GM23338 (cell line): ENCODE measurements at regions not wholly inside any gene's neighbourhood (a gene's known extent, or its start where the extent isn't known, plus 50 kb on each side); places are given as distances from the start of the nearest gene placed in this dataset.
A peak's percentile ranks its signal among the peaks of the same experiment; 100 is the strongest.

ENCODE experiments used
- ATAC-seq: fragments of 200-7000 bp; cut with Tn5 transposase; 3 replicates; pipeline ENCODE4 v1.9.1; 2020
- DNase-seq: peaks from one replicate; pipeline ENCODE4 v3.0.0-alpha.2; 2015; ENCODE audit warnings: low spot score
- H2AFZ ChIP-seq: fragments of 200-600 bp; sonication (generic); 2 replicates; pipeline ENCODE4 v1.8.0; 2016; ENCODE audit warnings: antibody characterized with exemption, mild to moderate bottlenecking, moderate library complexity
- H3F3A ChIP-seq: fragments of 200-600 bp; sonication (generic); replicated peaks from 2 replicates; pipeline ENCODE4 v1.8.0; 2017; ENCODE audit warnings: antibody characterized with exemption, mixed run types, low read depth
- H3K27ac ChIP-seq: fragments of 200-600 bp; sonication (generic); 2 replicates; pipeline ENCODE4 v1.6.1; 2016; ENCODE audit warnings: low read depth
- H3K27me3 ChIP-seq: fragments of 200-600 bp; sonication (generic); 2 replicates; pipeline ENCODE4 v1.8.0; 2016; ENCODE audit warnings: mild to moderate bottlenecking, mixed run types, moderate library complexity; ENCODE audit not compliant: insufficient read depth
- H3K36me3 ChIP-seq: fragments of 200-600 bp; sonication (generic); 2 replicates; pipeline ENCODE4 v1.8.0; 2016; ENCODE audit warnings: mild to moderate bottlenecking; ENCODE audit not compliant: insufficient read depth
- H3K4me1 ChIP-seq: fragments of 200-600 bp; sonication (generic); 2 replicates; pipeline ENCODE4 v1.8.0; 2016; ENCODE audit warnings: mild to moderate bottlenecking, moderate library complexity; ENCODE audit not compliant: insufficient read depth
- H3K4me2 ChIP-seq: fragments of 200-600 bp; sonication (generic); 2 replicates; pipeline ENCODE4 v1.7.1; 2017; ENCODE audit warnings: mixed run types
- H3K4me3 ChIP-seq: fragments of 200-600 bp; sonication (generic); 2 replicates; pipeline ENCODE4 v1.6.1; 2016; ENCODE audit warnings: mixed run types
- H3K79me2 ChIP-seq: fragments of 200-600 bp; sonication (generic); replicated peaks from 2 replicates; pipeline ENCODE4 v1.8.0; 2017; ENCODE audit warnings: mild to moderate bottlenecking; ENCODE audit not compliant: insufficient read depth
- H3K9me2 ChIP-seq: fragments of 200-600 bp; sonication (generic); 2 replicates; pipeline ENCODE4 v1.8.0; 2017; ENCODE audit not compliant: insufficient read depth
- H4K20me1 ChIP-seq: fragments of 200-600 bp; sonication (generic); replicated peaks from 2 replicates; pipeline ENCODE4 v1.8.0; 2017; ENCODE audit warnings: mild to moderate bottlenecking; ENCODE audit not compliant: insufficient read depth
- H3K27ac Mint-ChIP-seq: 2 replicates; pipeline ENCODE4 v1.8.0; 2020; ENCODE audit warnings: inconsistent platforms, mild to moderate bottlenecking, moderate library complexity, mixed read lengths
- H3K27me3 Mint-ChIP-seq: 3 replicates; pipeline ENCODE4 v1.8.0; 2022; ENCODE audit warnings: low read depth, mild to moderate bottlenecking, moderate library complexity, mixed read lengths, inconsistent platforms; ENCODE audit not compliant: insufficient read depth, poor library complexity
- H3K36me3 Mint-ChIP-seq: 3 replicates; pipeline ENCODE4 v1.8.0; 2021; ENCODE audit warnings: low read depth, mild to moderate bottlenecking, inconsistent platforms, moderate library complexity, mixed read lengths
- H3K4me1 Mint-ChIP-seq: 3 replicates; pipeline ENCODE4 v1.8.0; 2020; ENCODE audit warnings: mild to moderate bottlenecking, inconsistent platforms, mixed read lengths
- H3K4me3 Mint-ChIP-seq: 3 replicates; pipeline ENCODE4 v1.8.0; 2021; ENCODE audit warnings: moderate library complexity, mild to moderate bottlenecking, inconsistent platforms, mixed read lengths
- H3K9me3 Mint-ChIP-seq: 3 replicates; pipeline ENCODE4 v1.8.0; 2020; ENCODE audit warnings: moderate library complexity, mild to moderate bottlenecking, inconsistent platforms, mixed read lengths
- CREB1 ChIP-seq: fragments of 250-450 bp; sonication (Bioruptor Pico); IDR thresholded peaks from 2 replicates; pipeline ENCODE4 v1.5.0; 2020; ENCODE audit warnings: low read depth, mild to moderate bottlenecking, moderate library complexity
- CTCF ChIP-seq, 2 experiments: fragments of 200-600 bp in 1 of 2; sonication (generic) in 1 of 2; conservative IDR thresholded peaks; 2 replicates each; pipeline versions ENCODE4 v1.5.1 to v1.6.1; 2016 to 2017; ENCODE audit warnings: antibody characterized with exemption in 2 of 2, low read depth in 2 of 2, mild to moderate bottlenecking in 2 of 2, moderate library complexity in 1 of 2
- ETS1 ChIP-seq: IDR thresholded peaks from 2 replicates; pipeline ENCODE4 v1.6.1; 2016; ENCODE audit warnings: antibody characterized with exemption
- EZH2 ChIP-seq: fragments of 200-600 bp; sonication (generic); IDR thresholded peaks from one replicate; pipeline ENCODE4 v1.8.0; 2017; ENCODE audit warnings: antibody characterized with exemption, mild to moderate bottlenecking, low read depth; ENCODE audit not compliant: unreplicated experiment
- EZH2phosphoT487 ChIP-seq: fragments of 200-600 bp; sonication (generic); IDR thresholded peaks from one replicate; pipeline ENCODE4 v1.8.1; 2018; ENCODE audit warnings: antibody characterized with exemption; ENCODE audit not compliant: unreplicated experiment
- JUNB ChIP-seq: IDR thresholded peaks from one replicate; pipeline ENCODE4 v1.6.1; 2016; ENCODE audit warnings: antibody characterized with exemption; ENCODE audit not compliant: unreplicated experiment
- NANOG ChIP-seq: IDR thresholded peaks from 2 replicates; pipeline ENCODE4 v1.6.1; 2016; ENCODE audit warnings: antibody characterized with exemption, borderline replicate concordance
- POLR2AphosphoS5 ChIP-seq: IDR thresholded peaks from 2 replicates; pipeline ENCODE4 v1.6.1; 2016; ENCODE audit warnings: antibody characterized with exemption, low read depth
- REST ChIP-seq: IDR thresholded peaks from one replicate; pipeline ENCODE4 v1.6.1; 2018; ENCODE audit warnings: antibody characterized with exemption; ENCODE audit not compliant: unreplicated experiment
- STAT1 ChIP-seq: IDR thresholded peaks from one replicate; pipeline ENCODE4 v1.6.1; 2016; ENCODE audit warnings: antibody characterized with exemption; ENCODE audit not compliant: unreplicated experiment
- ZNF114 ChIP-seq: fragments of 250-450 bp; sonication (Bioruptor Pico); IDR thresholded peaks from 2 replicates; pipeline ENCODE4 v1.5.0; 2020; ENCODE audit warnings: mild to moderate bottlenecking, moderate library complexity
- ZNF331 ChIP-seq: fragments of 250-450 bp; sonication (Bioruptor Pico); IDR thresholded peaks from 2 replicates; pipeline ENCODE4 v1.5.0; 2020; ENCODE audit warnings: low read depth, mild to moderate bottlenecking, moderate library complexity

- H3K4me1 ChIP-seq = no peaks in the 10 kb centered on the region
- H3K27ac ChIP-seq = no peak overlapping the region
- H3K4me2 ChIP-seq = no peak overlapping the region
- no peak for DNase-seq
- no peaks in the 10 kb centered on the region for H3K36me3 ChIP-seq
- Mint-ChIP-seq H3K36me3 (no peaks in the 10 kb centered on the region), H3K27ac (no peak overlapping the region), H3K27me3 (no peaks in the 10 kb centered on the region), H3K9me3 (no peaks in the 10 kb centered on the region), H3K4me3 (no peak overlapping the region), H3K4me1 (no peaks in the 10 kb centered on the region)
- no peaks in the 10 kb centered on the region for H3K9me2 ChIP-seq
- H4K20me1 ChIP-seq = no peaks in the 10 kb centered on the region
- no peaks in the 10 kb centered on the region for H3K27me3 ChIP-seq
- no peaks in the 10 kb centered on the region for H3F3A ChIP-seq
- H3K79me2 ChIP-seq = no peaks in the 10 kb centered on the region
- no peak overlapping the region for H3K4me3 ChIP-seq
- TF ChIP-seq EZH2phosphoT487 (no peak), EZH2 (no peak), STAT1 (no peak), CTCF (conservative IDR thresholded peaks at IDR 0.05; ENCODE audit: low read depth in 2 of 2) (no peak), ETS1 (no peak), REST (no peak), POLR2AphosphoS5 (no peak)
- no peak for ATAC-seq
- H2AFZ ChIP-seq = peak overlapping the region; percentile 76; the same call in 1 of the 2 replicates
These were observed 261.6 kb downstream of the VPS13C start for GRCh38 chr15:61798631-61799030.

GRCh38 chr15:61796056-61796455 is 264.2 kb downstream of the VPS13C start:
- TF ChIP-seq ZNF331 (CRISPR knock-in tag) (no peak), REST (no peak), ETS1 (no peak), STAT1 (no peak), NANOG (no peak), JUNB (no peak), EZH2 (no peak), CREB1 (no peak), ZNF114 (CRISPR knock-in tag) (no peak), POLR2AphosphoS5 (no peak)
- DNase-seq (no peak), ATAC-seq (no peak)
- no peaks in the 10 kb centered on the region for H3K36me3 Mint-ChIP-seq
- H3K4me1 Mint-ChIP-seq = no peaks in the 10 kb centered on the region
- no peaks in the 10 kb centered on the region for H3K27me3 Mint-ChIP-seq
- H3K9me3 Mint-ChIP-seq = no peaks in the 10 kb centered on the region
- H3K9me2 ChIP-seq = no peaks in the 10 kb centered on the region
- no peaks in the 10 kb centered on the region for H3K4me1 ChIP-seq
- H3K27me3 ChIP-seq = no peaks in the 10 kb centered on the region
- no peak overlapping the region for H2AFZ ChIP-seq
- no peaks in the 10 kb centered on the region for H3F3A ChIP-seq
- no peak overlapping the region for H3K27ac Mint-ChIP-seq
- H4K20me1 ChIP-seq = no peaks in the 10 kb centered on the region
- no peaks in the 10 kb centered on the region for H3K36me3 ChIP-seq
- no peak overlapping the region for H3K4me3 ChIP-seq
- H3K4me3 Mint-ChIP-seq = no peak overlapping the region
- no peak overlapping the region for H3K4me2 ChIP-seq
- H3K79me2 ChIP-seq = no peaks in the 10 kb centered on the region
- no peak overlapping the region for H3K27ac ChIP-seq
